Cardiac fibroblast (primary cell): ENCODE measurements at regions not wholly inside any gene's neighbourhood (a gene's known extent, or its start where the extent isn't known, plus 50 kb on each side); places are given as distances from the start of the nearest gene placed in this dataset.

Experiments
- DNase-seq, 2 donors: peaks; one replicate each; pipeline versions ENCODE4 v3.0.0 to v3.0.0-alpha.2; 2010; ENCODE audit warnings: low read depth in 2 of 2
- H3K4me3 ChIP-seq, 2 donors: replicated peaks in 1 of 2; 1 replicate in 1 of 2; 2 replicates in 1 of 2; pipeline ENCODE4 v1.5.1; 2011; ENCODE audit warnings: low read depth in 2 of 2, low read length in 2 of 2, mild to moderate bottlenecking in 2 of 2, moderate library complexity in 1 of 2
- TF ChIP-seq, protein P1 (sequence below): IDR thresholded peaks from one replicate; pipeline ENCODE4 v1.5.1; 2011; ENCODE audit warnings: low read depth, mild to moderate bottlenecking, low read length, inconsistent platforms

DNA sequence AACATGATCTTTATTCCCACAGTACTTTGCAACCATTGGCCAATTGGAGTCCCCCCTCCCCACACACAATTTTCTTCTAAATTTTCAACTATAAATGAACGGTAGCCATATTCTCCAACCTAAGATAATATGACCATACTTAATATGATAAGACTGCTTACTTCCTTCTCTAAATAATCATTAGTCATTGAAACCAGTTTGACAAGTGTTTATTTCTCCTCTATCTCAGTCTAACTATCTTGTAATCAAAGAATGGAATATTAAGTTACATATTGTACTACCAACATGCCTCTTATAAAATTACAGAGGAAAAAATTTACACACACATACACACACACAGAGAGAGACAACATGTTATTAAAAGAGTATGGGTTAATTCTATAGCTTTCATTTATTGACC is 567.4 kb upstream of the TMPRSS15 start:
- no peak for DNase-seq
- no peak overlapping the region for H3K4me3 ChIP-seq
- TF ChIP-seq, protein P1, sequence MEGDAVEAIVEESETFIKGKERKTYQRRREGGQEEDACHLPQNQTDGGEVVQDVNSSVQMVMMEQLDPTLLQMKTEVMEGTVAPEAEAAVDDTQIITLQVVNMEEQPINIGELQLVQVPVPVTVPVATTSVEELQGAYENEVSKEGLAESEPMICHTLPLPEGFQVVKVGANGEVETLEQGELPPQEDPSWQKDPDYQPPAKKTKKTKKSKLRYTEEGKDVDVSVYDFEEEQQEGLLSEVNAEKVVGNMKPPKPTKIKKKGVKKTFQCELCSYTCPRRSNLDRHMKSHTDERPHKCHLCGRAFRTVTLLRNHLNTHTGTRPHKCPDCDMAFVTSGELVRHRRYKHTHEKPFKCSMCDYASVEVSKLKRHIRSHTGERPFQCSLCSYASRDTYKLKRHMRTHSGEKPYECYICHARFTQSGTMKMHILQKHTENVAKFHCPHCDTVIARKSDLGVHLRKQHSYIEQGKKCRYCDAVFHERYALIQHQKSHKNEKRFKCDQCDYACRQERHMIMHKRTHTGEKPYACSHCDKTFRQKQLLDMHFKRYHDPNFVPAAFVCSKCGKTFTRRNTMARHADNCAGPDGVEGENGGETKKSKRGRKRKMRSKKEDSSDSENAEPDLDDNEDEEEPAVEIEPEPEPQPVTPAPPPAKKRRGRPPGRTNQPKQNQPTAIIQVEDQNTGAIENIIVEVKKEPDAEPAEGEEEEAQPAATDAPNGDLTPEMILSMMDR, result no peak

DNA sequence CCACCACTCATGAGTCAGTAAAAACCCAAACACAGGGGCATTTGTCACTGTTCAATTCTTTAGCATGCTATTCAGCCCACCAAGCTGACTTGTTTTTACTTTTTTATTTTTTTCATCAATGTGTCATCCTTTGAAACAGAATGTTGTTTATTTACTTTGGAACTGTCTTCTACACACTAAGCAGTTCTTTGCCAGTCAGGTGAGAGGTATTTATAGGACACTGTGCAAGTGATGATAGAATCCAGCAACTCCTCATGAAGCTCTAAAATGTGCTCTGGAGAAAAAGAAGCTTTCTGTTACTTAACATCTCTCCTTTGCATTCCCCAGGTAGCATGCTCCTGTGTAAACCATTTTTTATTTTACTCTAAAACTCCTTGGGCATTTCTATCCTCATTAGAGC is 582.0 kb upstream of the TMPRSS15 start:
- TF ChIP-seq, protein P1, result no peak
- DNase-seq, result no peak
- no peak overlapping the region for H3K4me3 ChIP-seq

DNA sequence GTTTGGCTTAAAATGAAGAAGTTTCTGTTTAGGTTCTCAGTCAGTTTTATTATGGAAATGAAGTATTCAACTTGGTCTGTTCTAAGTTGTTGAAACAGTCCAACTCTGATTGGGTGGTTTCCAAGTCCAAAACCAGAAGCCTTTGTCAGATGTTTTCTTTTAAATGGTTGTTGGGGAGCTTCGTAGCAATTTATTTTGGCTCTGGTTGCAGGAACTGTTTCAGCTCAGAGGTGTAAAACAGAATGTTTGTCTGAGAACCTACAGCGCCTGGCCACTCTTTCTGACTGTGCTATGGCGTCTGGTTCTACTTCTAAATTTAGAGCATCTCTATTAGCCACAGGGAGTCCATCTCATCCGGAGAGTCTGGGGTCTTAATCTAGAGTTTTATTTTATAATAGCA is 582.6 kb upstream of the TMPRSS15 start:
- H3K4me3 ChIP-seq, result no peak overlapping the region
- no peak for DNase-seq
- TF ChIP-seq, protein P1, result no peak

DNA sequence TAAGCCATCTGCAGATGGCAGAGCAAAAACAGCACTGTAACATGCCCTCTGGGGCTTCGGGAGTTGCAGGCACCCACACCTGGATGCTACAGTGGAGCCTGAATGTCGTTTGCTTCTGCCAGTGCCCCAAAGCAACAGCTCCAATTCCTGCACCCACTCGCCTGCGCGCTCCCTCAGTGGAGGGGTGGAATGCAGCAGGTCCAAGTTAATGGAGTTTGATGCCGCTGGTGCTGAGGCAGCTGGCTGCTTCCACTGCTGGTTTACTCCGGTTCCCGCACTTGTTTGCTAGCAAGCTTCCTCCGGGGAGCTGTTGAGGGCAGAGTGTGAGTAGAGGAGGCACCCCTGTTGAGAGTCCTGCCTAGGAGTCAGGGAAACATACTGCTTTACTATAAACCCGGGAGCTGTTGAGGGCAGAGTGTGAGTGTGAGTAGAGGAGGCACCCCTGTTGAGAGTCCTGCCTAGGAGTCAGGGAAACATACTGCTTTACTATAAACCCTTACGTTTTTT is 584.0 kb upstream of the TMPRSS15 start:
- no peak for DNase-seq
- TF ChIP-seq, protein P1, result no peak
- no peak overlapping the region for H3K4me3 ChIP-seq

DNA sequence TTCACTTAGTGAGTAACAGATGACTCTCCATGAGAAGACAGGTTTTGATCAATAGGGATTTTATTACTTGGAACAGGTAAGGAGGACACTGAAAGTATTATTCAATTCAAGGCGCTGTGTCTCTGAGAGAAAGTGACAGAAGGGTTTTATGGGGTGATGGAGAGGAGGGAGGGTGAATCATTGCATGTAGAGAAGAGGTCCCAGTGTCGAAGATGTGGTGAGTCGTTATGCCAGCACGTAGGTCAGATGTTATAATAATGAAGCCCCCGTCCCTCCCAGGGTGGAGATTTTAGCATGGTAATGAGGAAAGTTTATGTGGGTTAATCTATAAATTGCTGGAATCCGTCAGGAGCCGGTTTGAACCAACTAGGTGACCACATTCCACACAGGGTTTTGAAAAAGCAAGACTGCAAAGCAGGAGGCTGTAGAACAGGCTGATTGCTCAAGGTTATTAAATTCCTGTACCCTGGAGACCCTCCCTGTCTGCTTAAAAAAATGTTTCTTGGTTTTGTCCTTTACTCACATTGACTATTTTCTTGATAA is 586.4 kb upstream of the TMPRSS15 start:
- no peak for DNase-seq
- TF ChIP-seq, protein P1, result no peak
- H3K4me3 ChIP-seq, result no peak overlapping the region

DNA sequence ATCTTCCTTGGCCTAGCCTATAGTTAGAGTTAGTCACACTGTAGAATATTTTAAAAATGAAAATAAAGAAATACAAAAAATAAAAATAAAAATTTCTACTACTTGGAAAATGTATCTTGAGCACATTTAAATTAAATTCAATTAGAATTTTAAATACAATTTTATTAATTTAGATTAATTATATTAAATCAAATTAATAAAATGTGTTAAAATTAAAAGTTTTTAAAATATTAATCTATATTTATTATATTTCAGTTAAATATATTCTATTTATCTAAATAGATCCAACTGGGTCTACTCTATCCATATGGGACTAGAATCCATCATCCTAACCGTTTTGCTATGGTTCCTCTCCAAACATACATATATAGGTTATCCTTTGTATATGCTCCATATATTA is 588.3 kb upstream of the TMPRSS15 start:
- no peak overlapping the region for H3K4me3 ChIP-seq
- TF ChIP-seq, protein P1, result no peak
- DNase-seq, result no peak

DNA sequence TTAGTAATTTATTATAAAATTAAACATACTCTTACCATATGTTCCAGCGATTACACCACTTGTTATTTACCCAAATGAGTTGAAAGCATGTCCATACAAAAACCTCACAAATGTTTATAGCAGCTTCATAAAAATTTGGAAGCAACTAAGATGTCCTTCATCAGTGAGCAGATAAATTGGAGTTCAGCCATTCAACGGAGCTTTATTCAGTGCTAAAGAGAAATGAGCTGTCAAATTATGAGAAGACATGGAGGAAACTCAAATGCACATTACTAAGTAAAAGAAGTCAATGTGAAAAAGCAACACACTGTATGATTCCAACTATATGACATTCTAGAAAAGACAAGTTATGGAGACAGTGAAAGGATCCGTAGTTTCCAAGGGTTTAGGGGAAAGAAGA is 606.7 kb upstream of the TMPRSS15 start:
- no peak for DNase-seq
- TF ChIP-seq, protein P1, result no peak
- no peak overlapping the region for H3K4me3 ChIP-seq
